A673 (cell line): ENCODE measurements at regions not wholly inside any gene's neighbourhood (a gene's known extent, or its start where the extent isn't known, plus 50 kb on each side); places are given as distances from the start of the nearest gene placed in this dataset.

Experiments
- EZH2 ChIP-seq: fragments of 200-600 bp; sonication (generic); IDR thresholded peaks from 2 replicates; pipeline ENCODE4 v1.6.1; 2017; ENCODE audit warnings: borderline replicate concordance, low read depth, mild to moderate bottlenecking, mixed read lengths, antibody characterized with exemption, low read length; ENCODE audit not compliant: poor library complexity, severe bottlenecking
- TF ChIP-seq, protein P1 (sequence below): fragments of 300-800, 200-600 bp; sonication (generic); conservative IDR thresholded peaks from 2 replicates; pipeline ENCODE4 v1.5.1; 2017; ENCODE audit warnings: low read depth, mild to moderate bottlenecking, antibody characterized with exemption, low read length, moderate library complexity, mixed read lengths

- TF ChIP-seq, protein P1, sequence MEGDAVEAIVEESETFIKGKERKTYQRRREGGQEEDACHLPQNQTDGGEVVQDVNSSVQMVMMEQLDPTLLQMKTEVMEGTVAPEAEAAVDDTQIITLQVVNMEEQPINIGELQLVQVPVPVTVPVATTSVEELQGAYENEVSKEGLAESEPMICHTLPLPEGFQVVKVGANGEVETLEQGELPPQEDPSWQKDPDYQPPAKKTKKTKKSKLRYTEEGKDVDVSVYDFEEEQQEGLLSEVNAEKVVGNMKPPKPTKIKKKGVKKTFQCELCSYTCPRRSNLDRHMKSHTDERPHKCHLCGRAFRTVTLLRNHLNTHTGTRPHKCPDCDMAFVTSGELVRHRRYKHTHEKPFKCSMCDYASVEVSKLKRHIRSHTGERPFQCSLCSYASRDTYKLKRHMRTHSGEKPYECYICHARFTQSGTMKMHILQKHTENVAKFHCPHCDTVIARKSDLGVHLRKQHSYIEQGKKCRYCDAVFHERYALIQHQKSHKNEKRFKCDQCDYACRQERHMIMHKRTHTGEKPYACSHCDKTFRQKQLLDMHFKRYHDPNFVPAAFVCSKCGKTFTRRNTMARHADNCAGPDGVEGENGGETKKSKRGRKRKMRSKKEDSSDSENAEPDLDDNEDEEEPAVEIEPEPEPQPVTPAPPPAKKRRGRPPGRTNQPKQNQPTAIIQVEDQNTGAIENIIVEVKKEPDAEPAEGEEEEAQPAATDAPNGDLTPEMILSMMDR, result no peak
- TF ChIP-seq EZH2, result no peak
Measured at GRCh38 chr12:125197326-125197725, 132.1 kb downstream of the AACS start.
